ENCODE measurements at regions not wholly inside any gene's neighbourhood (a gene's known extent, or its start where the extent isn't known, plus 50 kb on each side); places are given as distances from the start of the nearest gene placed in this dataset.

DNA sequence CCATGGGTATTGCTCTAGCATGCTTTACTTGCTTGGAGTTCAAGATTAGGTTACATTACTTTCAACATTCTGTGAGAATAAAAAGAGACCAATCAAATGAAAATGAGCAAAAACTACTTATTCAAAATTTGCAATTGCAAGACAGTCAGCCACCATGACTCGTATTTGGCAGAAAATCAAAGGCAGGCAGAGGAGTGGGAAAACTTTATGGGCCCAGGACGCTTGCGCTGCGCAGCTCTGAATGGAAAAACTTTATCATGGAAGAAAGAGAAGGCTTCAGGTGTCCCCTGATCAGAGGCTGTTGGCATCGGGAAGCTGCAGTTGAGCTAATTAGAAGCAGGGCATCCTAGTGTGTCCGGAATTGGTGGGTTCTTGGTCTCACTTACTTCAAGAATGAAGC lies 250.6 kb downstream of the USP46 start:
- TF ChIP-seq, protein P1, sequence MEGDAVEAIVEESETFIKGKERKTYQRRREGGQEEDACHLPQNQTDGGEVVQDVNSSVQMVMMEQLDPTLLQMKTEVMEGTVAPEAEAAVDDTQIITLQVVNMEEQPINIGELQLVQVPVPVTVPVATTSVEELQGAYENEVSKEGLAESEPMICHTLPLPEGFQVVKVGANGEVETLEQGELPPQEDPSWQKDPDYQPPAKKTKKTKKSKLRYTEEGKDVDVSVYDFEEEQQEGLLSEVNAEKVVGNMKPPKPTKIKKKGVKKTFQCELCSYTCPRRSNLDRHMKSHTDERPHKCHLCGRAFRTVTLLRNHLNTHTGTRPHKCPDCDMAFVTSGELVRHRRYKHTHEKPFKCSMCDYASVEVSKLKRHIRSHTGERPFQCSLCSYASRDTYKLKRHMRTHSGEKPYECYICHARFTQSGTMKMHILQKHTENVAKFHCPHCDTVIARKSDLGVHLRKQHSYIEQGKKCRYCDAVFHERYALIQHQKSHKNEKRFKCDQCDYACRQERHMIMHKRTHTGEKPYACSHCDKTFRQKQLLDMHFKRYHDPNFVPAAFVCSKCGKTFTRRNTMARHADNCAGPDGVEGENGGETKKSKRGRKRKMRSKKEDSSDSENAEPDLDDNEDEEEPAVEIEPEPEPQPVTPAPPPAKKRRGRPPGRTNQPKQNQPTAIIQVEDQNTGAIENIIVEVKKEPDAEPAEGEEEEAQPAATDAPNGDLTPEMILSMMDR (IDR thresholded peaks at IDR 0.05) = no peak
- TF ChIP-seq POLR2A (IDR thresholded peaks at IDR 0.05) = no peak
